SK-N-DZ (cell line): ENCODE measurements at regions not wholly inside any gene's neighbourhood (a gene's known extent, or its start where the extent isn't known, plus 50 kb on each side); places are given as distances from the start of the nearest gene placed in this dataset.

Experiments used
- DNase-seq: peaks from one replicate; pipeline ENCODE4 v3.0.0-alpha.2; 2015; ENCODE audit warnings: low spot score

DNA sequence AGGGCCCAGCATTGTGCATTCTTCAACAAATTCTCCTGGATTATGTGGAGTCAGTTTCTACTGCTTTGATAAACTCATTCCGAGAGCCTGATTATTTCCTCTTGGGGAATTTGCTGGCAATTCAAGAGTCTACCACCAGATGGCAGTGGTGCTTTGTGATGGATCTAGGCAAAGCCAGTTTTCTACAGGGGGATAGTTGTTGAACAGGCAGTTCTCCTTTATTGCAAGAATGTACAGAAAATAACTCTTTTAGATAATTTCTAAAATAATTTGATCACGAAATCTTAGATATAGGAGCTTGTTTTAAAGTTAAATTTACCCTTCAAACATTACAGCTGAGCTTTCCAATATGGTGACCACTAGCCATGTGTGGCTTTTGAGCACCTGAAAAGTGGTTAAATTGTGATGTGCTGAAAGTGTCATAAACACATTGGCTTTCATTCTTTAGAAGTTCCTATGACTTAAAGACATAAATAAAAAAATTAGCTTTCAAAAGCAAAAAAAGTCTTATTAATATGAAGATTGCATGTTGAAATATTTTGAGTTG, 66.7 kb upstream of the HAAO start:
- DNase-seq = peak; percentile 72

DNA sequence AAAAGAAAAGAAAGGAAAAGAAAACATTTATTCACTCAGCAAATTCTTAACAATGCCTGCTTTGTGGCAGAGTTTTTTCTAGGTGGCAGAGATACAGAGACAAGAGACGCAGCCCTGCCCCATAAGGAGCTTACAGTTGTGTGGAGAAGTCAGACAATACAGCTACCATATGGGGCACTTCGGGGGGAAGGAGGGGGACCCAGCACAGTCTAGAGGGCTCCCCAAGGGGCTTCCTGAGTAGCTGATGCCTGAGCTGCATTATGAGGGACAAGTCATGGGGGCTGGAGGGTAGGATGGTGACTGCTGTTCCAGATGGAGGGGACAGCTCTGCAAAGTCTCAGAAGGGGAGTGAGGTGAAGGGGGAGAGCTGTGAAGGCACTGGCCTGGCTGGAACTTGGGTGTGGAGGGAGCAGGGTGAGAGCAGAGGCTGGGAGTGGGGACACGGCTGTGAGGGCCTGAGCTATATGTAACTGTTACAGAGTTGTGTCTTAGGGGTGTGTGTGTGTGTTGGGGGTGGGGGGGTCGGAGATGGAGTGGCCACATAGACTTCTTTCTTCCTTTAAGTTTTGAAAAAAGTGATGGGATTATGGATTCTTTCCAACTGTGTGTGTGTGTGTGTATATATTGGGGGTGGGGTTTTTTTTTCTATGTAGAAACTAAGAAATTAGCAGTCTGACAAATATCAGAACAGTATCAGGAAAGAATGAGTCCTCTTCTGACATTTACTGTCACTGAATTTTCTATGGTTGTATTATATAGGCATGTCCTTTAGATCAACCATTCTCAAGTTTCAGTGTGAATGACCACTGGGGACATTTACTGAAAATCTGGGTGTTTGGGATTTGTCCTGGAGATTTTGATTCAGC, 66.0 kb upstream of the HAAO start:
- DNase-seq = no peak

DNA sequence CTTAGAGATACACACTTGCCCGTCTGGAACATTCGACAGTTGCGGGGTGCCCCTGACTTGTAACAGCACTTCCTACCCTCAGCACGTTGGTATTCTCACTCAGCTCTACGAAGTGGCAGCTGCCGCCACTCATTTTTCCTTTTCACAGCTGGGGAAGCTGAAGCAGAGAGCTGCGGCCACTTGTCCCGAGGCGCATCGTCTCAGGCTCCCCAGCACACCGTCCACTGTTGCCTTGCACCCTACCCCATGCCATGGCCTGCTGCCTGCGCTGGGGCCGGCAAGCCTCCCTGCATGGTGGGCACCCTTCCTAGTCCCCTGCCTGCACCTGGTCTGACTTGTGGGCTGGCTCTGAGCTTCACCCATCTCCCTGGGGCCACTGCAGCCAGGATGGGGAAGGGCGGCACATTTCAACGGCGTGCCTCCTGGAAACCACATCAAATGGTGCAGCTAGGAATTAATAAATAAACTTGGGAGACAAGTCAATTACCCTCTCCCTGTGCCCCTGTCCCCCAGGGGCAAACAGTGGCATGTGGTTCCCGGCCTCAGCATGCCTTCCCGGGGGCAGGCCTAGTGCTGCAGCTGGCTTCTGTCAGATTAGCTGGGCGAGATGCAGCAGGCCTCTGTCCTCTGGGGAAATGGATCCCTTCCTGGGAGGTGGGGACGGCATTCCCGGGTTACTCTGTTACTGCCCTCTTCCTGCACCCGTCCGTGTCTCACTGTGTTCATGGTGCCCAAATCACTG, 64.7 kb upstream of the HAAO start:
- peak; percentile 64 for DNase-seq

DNA sequence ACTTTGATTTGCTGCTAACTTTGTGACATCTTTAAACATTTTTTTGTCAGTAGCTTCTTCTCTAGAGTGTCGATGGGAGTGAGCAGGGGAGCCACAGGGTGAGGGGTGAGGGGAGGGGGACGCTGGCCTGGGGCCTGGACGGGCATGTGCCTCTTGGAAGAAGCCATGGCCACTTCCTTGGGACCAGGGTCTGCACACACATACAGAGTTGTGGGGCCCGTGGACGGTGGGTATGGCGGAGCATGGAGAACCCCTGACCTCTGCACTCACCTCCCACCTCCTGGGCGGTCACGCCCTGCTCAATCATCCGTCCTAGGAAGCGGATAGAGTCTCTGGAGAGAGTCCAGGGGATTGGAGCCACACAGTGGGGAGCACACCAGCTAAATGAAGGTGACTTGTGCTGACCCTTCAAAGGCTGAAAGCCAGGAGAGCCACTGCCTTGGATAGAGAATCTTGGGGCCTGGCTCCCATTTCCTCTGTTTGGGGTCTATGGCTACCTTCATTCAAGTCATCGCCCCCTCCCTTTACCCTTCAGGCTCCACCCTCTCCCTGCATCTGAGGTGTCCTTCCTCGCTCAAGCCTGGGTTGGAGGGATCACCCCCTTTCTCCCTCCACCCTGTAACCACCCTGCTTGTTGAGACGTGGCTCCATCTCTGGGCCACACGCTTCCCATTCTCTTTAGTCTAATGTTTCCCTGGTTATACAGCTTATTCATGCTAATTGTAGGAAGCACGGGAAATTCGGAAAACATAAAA, 63.9 kb upstream of the HAAO start:
- no peak for DNase-seq

DNA sequence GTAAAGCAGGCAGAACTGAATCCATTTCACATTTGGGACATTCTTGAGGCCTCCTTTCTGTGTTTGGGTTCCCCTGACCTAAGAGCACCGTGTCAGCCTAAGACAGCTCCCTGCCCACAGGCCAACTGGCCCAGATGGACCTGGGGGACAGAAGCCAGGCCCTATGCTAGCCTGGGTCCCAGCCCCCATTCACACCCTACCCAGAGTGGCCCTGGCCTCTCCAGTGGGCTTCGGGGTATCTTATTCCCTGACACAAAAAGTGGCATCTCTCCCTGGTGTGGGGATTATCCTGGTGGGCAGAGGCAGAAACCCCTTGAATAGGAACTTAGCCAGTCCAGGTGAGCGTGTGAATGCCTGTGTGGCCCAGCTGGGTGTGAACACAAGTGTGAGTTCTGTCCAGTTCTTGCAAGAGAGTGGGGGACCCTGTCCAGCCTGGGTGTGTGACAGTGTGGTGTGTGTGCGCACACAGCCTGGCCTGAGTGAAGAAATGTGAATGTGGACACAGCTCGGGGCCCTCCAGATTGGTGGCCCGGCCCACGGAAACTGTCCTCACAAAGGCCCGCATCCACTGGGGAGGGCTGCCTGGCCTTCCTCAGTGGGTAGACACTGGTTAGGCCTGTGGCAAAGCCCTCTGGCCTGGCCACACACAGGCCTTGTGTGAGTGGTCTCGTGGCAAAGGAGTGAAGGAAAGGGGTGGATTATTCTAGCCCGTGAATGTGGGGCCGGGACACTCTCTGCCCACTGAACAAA, 63.0 kb upstream of the HAAO start:
- no peak for DNase-seq

DNA sequence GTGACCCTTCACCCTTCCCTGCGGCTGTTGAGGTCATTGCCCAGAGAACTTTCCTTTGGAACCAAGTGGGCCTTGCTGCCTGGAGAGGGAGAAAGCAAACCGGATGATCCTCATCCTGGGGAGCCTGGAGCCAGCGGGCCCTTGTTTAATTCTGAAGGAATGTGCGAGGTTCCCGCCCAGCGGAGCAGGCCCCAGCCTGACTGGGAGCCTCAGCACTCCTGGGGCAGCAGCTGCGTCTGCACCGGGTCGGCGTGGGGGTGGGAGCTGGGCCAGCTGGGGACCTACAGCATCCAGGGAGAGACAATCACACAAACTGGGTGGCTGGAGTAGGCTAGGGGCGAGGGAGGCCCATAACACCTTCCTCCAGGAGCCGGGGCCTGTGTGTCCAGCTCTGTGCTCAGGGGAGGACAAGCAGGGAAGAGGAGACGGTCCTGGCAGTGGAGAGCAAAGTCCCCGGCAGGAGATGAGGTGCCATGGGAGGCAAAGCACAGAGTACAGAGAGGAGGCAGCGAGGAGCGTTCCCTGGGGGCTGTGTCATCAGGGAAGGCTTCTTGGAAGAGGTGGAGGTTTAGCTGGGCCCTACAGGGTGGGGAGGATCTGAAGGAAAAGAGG, 61.9 kb upstream of the HAAO start:
- DNase-seq = no peak

DNA sequence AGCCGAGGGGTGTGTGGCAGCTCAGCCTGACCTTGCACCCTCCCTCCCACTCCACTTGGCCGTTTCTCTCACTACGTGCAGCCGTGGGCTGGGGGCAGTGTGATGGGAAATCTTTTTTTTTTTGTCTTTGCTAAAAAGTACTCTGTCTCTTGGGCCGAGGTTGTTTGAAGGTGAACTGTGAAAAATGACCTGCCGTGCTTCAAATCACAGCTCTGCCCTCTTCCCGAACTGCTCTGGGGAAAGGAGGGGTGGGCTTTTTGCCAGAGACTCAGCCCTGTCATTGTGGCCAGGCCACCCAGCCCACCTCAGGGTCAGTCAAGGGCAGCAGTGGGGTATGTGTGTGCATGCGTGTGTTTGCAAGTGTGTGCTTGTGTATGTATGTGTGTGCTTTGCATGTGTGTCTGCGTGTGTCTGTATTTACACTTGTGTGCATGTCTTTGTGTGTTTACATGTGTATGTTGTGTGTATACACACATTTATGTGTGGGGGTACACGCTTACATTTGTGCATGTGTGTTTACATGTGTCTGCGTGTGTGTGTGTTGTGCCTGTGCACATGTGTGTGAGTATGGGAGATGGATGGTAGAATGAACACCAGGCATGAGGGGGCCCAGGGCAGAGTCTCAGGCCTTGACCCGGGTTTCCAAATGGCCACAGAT, 61.3 kb upstream of the HAAO start:
- DNase-seq = no peak

DNA sequence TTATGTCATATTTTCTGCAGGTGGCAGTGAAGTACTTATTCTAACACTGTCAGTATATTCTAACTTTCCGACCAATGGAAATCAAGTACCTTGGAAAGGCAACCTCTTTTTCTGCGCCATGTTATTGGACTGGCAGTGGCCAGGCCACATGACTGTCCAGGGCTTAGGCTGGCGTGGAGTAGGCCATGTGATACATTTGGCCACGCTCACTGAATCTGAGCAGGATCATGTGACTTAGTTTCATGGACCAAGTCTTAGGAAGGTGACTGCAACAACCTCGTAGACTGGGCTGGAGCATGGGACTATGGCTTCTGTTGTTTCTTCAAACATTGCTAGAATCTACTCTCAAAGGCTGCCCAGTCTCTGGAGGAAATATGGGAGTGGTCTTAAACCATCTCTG, 60.4 kb upstream of the HAAO start:
- DNase-seq = no peak

DNA sequence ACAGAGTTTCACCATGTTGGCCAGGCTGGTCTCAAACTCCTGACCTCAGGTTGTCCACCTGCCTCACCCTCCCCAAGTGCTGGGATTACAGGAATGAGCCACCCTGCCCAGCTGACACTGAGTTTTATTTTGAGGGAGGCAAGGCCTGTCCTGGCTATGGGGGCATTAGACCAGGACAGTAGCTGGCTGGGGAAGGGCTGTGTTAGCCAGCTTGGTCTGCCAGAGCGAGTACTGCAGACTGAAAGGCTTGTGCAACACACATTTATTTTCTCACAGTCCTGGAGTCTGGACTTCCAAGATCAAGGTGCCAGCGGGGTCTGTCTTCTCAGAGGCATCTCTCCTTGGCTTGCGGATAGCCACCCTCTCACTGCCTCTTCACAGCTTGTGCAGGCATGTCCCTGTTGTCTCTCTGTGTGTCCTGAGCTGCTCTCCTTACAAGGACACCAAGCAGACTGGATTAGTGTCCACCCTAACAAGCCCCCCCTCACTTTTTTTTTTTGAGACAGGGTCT, 59.4 kb upstream of the HAAO start:
- no peak for DNase-seq

DNA sequence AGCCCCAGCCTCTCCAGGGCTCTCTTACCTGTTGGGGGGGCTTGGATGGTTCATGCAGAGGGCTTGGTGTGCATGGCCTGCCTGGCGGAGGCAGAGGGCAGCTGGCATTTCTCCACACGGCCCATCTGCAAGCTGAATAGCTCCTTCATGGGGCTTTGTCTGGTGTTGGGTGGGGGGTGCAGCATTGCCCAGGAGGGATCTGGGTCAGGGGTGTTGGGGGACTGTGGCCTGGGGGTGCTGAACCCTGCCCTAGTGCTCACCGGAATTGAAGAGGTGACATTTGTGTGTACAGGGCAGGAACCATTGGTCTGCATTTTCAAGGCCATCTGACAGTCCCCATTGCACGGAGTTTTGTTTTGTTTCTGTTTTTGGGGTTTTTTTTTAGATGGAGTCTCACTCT, 58.8 kb upstream of the HAAO start:
- DNase-seq = no peak

DNA sequence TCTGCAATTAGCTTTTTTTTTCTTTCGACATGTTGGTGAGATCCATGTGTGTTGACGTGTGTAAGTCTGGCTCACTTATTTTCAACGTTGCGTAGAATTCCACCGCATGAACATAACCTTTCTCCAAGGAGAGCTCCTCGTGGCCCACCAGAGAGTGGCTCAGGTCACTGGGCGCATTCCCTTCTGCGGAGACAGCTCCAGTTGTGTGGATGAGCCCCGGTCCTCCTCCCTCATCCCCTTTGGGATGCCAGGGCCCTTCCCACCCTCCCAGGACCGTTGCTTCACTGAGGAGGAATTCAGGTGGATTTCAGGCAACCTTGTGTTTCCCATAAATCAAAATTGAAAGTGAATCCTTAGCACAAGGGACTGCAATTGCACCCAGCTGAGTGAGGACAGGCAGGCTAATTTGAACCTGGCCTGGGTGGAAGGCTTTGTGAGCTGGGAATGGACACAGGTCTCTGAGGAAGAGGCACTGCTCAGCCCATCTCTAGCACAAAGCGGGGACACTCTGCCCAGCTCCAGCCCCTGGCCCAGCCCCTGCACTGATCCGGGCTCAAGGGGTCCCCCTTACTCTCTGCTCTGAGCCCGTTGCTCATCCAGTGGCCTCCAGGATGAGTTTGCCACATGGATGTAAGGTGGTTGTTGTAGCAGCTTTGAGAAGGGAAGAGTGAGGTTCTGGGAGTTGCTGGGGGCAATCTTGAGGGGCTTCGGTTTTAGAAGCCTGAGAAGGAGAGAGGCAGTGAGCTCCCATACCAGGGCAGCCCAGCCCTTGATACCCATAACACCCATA, 57.8 kb upstream of the HAAO start:
- no peak for DNase-seq

DNA sequence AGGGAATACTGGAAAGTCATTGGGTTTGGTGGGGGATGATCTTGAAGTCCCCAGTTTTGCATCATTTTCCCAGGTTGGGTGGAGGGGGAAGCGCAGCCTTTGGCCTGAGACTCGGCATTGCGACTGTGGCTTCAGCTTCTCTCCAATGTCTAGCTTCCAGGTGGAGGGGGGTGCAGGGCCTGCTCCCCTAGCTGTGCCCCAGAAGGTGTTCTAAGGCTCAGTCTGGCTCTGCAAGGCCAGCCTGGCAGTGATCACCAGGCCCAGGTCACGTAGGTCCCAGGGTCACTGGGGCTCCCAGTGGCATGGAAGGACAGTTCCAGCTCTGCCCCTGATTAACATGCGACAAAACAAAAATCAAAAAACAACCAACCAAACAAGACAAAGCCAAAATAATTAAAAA, 56.9 kb upstream of the HAAO start:
- DNase-seq = no peak

DNA sequence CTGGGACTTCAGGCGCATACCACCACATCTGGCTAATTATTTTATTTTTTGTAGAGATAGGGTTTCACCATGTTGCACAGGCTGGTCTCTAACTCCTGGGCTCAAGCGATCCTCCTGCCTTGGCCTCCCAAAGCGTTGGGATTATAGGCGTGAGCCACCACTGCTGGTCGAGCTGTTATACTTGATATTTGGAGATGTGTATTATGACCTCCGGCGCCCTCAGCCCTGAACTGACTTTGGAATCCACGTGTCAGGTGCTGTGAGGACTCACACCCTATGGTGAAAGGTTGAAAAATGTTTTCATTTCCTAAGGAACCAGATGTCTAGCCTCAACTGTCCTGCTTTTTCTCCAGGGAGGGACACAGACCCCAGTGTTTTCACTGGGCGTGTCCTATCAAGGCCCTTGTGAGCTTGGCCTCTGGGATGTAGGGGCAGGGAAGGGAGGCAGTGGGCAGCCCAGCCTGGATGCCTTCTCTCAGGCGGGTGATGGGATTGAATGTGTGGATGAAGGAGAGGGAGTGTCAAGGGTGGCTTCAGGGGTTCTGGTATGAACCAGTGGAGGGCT, 56.4 kb upstream of the HAAO start:
- no peak for DNase-seq

DNA sequence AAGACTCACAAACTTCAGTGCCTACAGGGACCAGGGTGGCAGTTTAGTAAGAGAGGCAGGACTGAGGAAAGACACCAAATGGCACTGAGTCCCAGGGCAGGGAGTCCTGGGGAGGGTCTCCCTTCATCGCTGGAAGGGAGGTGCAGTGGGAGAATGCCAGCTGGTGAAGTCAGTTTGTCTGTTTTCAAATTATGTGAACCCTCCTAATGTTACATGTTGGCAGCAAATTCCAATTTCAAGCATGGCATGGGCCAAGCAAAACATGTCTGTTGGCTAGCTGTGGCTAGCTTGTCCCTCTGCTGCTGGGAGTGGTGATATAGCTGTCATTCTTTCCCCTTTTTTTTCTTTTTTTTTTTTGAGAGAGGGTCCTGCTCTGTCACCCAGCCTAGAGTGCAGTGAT, 55.9 kb upstream of the HAAO start:
- DNase-seq = no peak

DNA sequence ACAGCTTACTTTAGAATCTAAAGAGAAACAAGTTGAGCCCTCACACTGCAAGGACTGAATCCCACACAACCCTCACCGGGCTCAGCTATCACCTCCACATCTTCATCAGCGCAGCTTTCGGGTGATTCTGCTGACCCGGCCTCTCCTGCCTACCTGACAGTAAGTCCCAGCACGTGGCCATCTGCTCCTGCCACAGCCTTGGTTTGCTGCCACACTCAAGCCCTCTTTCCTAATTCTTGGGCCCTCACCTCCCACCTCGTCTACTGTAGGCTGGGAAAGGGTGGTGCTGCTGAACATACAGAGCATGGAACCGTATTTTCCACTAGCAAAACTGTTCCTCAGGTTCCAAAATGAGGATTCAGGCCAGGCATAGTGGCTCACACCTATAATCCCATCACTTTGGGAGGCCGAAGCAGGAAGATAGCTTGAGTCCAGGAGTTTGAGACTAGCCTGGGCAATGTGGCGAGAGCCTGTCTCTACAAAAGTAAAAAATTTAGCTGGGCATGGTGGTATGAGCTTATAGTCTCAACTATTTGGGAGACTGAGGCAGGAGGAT, 55.3 kb upstream of the HAAO start:
- no peak for DNase-seq

DNA sequence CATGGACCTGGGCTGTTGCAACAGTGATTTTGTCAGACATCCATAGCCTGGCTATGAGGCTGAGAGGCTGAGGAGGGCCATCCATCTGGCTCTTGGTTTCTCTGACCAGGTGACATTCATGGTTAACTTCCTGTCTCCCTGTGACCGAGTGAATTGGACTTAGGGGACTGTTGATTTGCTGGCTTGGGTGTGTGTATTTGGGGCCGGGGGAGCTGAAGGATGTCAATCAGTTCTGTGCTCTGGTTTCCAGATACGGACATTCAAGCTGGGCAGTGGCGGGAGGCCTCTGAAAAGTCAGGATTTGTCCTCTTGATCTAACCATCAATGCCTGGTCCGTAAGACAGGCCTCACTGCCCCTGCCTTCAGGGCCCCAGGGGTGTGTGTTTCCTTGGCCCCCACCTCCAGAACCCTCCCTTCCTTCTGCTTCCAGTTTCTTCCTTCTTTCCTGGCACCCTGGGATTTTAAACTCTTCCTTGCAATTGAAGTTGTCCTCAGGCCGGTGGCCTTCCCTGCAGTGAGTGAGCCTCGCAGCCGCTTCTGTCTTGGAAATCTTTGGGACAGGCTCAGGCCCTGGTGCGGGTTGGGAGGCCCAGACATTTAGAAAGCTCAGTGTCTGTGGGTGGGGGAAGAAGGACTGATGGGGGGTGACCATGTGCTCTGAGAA, 54.7 kb upstream of the HAAO start:
- DNase-seq = no peak

DNA sequence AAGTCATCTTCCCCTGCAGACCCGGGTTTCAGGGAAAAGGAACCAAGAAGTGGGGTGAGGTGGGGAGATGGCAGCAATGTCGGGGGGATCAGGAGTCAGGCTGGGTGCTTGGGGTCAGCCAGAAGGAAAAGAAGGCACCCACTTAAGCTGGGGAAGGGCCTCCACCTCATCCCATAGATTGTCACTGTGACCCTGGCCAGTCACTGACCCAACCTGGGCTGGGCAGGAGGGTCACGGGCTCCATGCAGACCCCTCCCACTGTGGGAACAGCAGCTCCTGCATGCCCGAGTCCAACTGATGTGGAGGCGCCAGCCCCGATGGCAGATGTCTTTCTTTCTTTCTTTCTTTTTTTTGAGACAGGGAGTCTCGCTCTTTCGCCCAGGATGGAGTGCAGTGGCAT, 53.6 kb upstream of the HAAO start:
- DNase-seq = no peak
